Posterior vena cava (tissue), 2 donors: ENCODE measurements at regions not wholly inside any gene's neighbourhood (a gene's known extent, or its start where the extent isn't known, plus 50 kb on each side); places are given as distances from the start of the nearest gene placed in this dataset.

Source experiments
- DNase-seq: peaks from one replicate; pipeline ENCODE4 v3.0.0-alpha.2; 2020; ENCODE audit warnings: low spot score
- intact Hi-C, 2 donors: fragments of 100-400 bp; cut with DNase I; formaldehyde crosslinking; loops; one replicate each; pipeline versions ENCODE4 v1.14.1 to v1.14.2; 2022 to 2023
- donor health status: DM: yes; HTN: yes; CAD: no.
- donor health status: DM: yes; HTN: yes; CAD: no.

GRCh38 chr2:136062066-136062837, 55.7 kb downstream of the CXCR4 start:
- intact Hi-C loops: no loop called here
- no peak for DNase-seq

- intact Hi-C loops: no loop called here
- DNase-seq: no peak
Measured at GRCh38 chr2:136060416-136060815, 57.5 kb downstream of the CXCR4 start.

GRCh38 chr2:136059036-136059472, 58.9 kb downstream of the CXCR4 start:
- intact Hi-C loops: no loop called here
- DNase-seq: no peak

- intact Hi-C loops: no loop called here
- no peak for DNase-seq
Measured at GRCh38 chr2:136058262-136058661, 59.7 kb downstream of the CXCR4 start.

GRCh38 chr2:136057802-136058140, 60.2 kb downstream of the CXCR4 start:
- intact Hi-C loops: no loop called here
- DNase-seq: no peak

- intact Hi-C loops: no loop called here
- DNase-seq: no peak
Measured at GRCh38 chr2:136057023-136057801, 60.7 kb downstream of the CXCR4 start.

GRCh38 chr2:136055929-136056688, 61.8 kb downstream of the CXCR4 start:
- no peak for DNase-seq
- intact Hi-C loops: no loop called here

GRCh38 chr2:136054856-136055255, 63.1 kb downstream of the CXCR4 start:
- intact Hi-C loops: no loop called here

GRCh38 chr2:136052369-136053362, 65.3 kb downstream of the CXCR4 start:
- intact Hi-C loops: no loop called here

More at GRCh38 chr2:136054856-136055255, 63.1 kb downstream of the CXCR4 start:
- no peak for DNase-seq

GRCh38 chr2:136051725-136052048, 66.3 kb upstream of the DARS1 start:
- intact Hi-C loops: no loop called here

More at GRCh38 chr2:136052369-136053362, 65.3 kb downstream of the CXCR4 start:
- DNase-seq: no peak

GRCh38 chr2:136051001-136051724, 65.7 kb upstream of the DARS1 start:
- no peak for DNase-seq
- intact Hi-C loops: no loop called here

More at GRCh38 chr2:136051725-136052048, 66.3 kb upstream of the DARS1 start:
- no peak for DNase-seq

- intact Hi-C loops: no loop called here
Measured at GRCh38 chr2:136049991-136050920, 64.8 kb upstream of the DARS1 start.

GRCh38 chr2:136049011-136049742, 63.8 kb upstream of the DARS1 start:
- DNase-seq: no peak
- intact Hi-C loops: no loop called here

More at GRCh38 chr2:136049991-136050920, 64.8 kb upstream of the DARS1 start:
- DNase-seq: no peak

GRCh38 chr2:136045835-136046570, 60.6 kb upstream of the DARS1 start:
- DNase-seq: no peak
- intact Hi-C loops: loop anchor here in 1 of 2 donors (2.0 kb wide), 1 partner anchor 77 kb away; no protein-coding TSS in a partner anchor

- intact Hi-C loops: loop anchor here in 1 of 2 donors (2.0 kb wide), 1 partner anchor 77 kb away; no protein-coding TSS in a partner anchor
Measured at GRCh38 chr2:136045344-136045743, 59.9 kb upstream of the DARS1 start.

More at GRCh38 chr2:136045344-136045743, 59.9 kb upstream of the DARS1 start:
- no peak for DNase-seq
